A549 (cell line): ENCODE measurements at regions not wholly inside any gene's neighbourhood (a gene's known extent, or its start where the extent isn't known, plus 50 kb on each side); places are given as distances from the start of the nearest gene placed in this dataset.

Experiments
- ATAC-seq, 2 experiments: fragments of 200-7000 bp in 1 of 2; fragments of >200 bp in 1 of 2; cut with Nextera tagmentation in 1 of 2; cut with Tn5 transposase in 1 of 2; 3 replicates each; pipeline versions ENCODE4 v1.8.0 to v1.9.1; 2018 to 2020; ENCODE audit warnings: mild to moderate bottlenecking in 1 of 2, moderate library complexity in 1 of 2
- CTCF ChIA-PET: fragments of 300-600 bp; sonication (Branson Sonifier 250); formaldehyde crosslinking; extraction: SDS; loops from one replicate; lab custom pipeline; 2021; ENCODE audit warnings: antibody characterized with exemption, inconsistent platforms; lab: Yijun Ruan, JAX
- POLR2A ChIA-PET: fragments of 350-600 bp; formaldehyde crosslinking; extraction: SDS; loops from one replicate; lab custom pipeline; 2021; ENCODE audit warnings: antibody characterized with exemption, inconsistent platforms; lab: Yijun Ruan, JAX
- DNase-seq, 2 experiments: peaks; one replicate each; pipeline versions ENCODE4 v3.0.0 to v3.0.0-alpha.2; 2011 to 2016; ENCODE audit warnings: low read depth in 1 of 2, low spot score in 1 of 2
- FAIRE-seq: peaks from 2 replicates; lab custom pipeline; 2011; peaks lifted over from hg19 to GRCh38; lab: Jason Lieb, UNC
- H3K27ac ChIP-seq, 2 experiments: fragments of >200 bp; sonication (Bioruptor Twin); formaldehyde crosslinking; 3 replicates each; pipeline ENCODE4 v1.5.1; 2016 to 2017
- H3K4me1 ChIP-seq: fragments of >200 bp; sonication (Bioruptor Twin); formaldehyde crosslinking; 3 replicates; pipeline ENCODE4 v1.6.1; 2016
- H3K4me2 ChIP-seq: fragments of >200 bp; sonication (Bioruptor Twin); formaldehyde crosslinking; 3 replicates; pipeline ENCODE4 v1.6.1; 2016
- H3K4me3 ChIP-seq: fragments of >200 bp; sonication (Bioruptor Twin); formaldehyde crosslinking; 3 replicates; pipeline ENCODE4 v1.5.1; 2016
- H3K9me3 ChIP-seq: fragments of >200 bp; sonication (Bioruptor Twin); formaldehyde crosslinking; 3 replicates; pipeline ENCODE4 v1.6.1; 2016
- CBX2 ChIP-seq: fragments of 200-600 bp; sonication (generic); IDR thresholded peaks from 2 replicates; pipeline ENCODE4 v1.6.1; 2016; ENCODE audit warnings: low read depth, mild to moderate bottlenecking, borderline replicate concordance
- CEBPB ChIP-seq, 2 experiments: fragments of >200 bp in 1 of 2; sonication (Bioruptor Twin) in 1 of 2; formaldehyde crosslinking in 1 of 2; IDR thresholded peaks; 2 replicates each; pipeline ENCODE4 v1.6.1; 2012 to 2016
- CHD2 ChIP-seq: fragments of 150-350 bp; IDR thresholded peaks from 2 replicates; pipeline ENCODE4 v1.6.1; 2014; ENCODE audit warnings: low read length; ENCODE audit not compliant: partially characterized antibody
- EHF ChIP-seq: fragments of 250-450 bp; sonication (Bioruptor Pico); IDR thresholded peaks from 2 replicates; pipeline ENCODE4 v1.5.0; 2020; ENCODE audit warnings: mild to moderate bottlenecking
- FOSL2 ChIP-seq, 2 experiments: fragments of 450-650 bp in 1 of 2; fragments of >200 bp in 1 of 2; sonication (Bioruptor Twin) in 1 of 2; formaldehyde crosslinking; IDR thresholded peaks; 2 replicates each; pipeline versions ENCODE4 v1.5.0 to v1.6.1; 2016 to 2020; ENCODE audit warnings: mild to moderate bottlenecking in 1 of 2, moderate library complexity in 1 of 2
- HOXA7 ChIP-seq: fragments of 250-450 bp; sonication (Bioruptor Pico); IDR thresholded peaks from 2 replicates; pipeline ENCODE4 v1.5.0; 2020; ENCODE audit warnings: mild to moderate bottlenecking, moderate library complexity
- JUN ChIP-seq, 2 experiments: fragments of >200 bp; sonication (Bioruptor Twin); formaldehyde crosslinking; IDR thresholded peaks; 2 replicates in 1 of 2; 3 replicates in 1 of 2; pipeline ENCODE4 v1.6.1; 2016 to 2017
- POLR2AphosphoS2 ChIP-seq: conservative IDR thresholded peaks from 2 replicates; pipeline ENCODE4 v1.6.1; 2012; ENCODE audit warnings: low read length, improper control_type of control experiment, inconsistent platforms
- RARB ChIP-seq: fragments of 250-450 bp; sonication (Bioruptor Pico); IDR thresholded peaks from 2 replicates; pipeline ENCODE4 v1.8.0; 2021; ENCODE audit warnings: mild to moderate bottlenecking, moderate library complexity
- ZNF302 ChIP-seq: fragments of 250-450 bp; sonication (Bioruptor Pico); IDR thresholded peaks from 2 replicates; pipeline ENCODE4 v1.9.0; 2021; ENCODE audit warnings: inconsistent platforms, mild to moderate bottlenecking, moderate library complexity
- WGBS: methylation state at CpG from one replicate; pipeline ENCODE4 v1.1.6; 2017; ENCODE audit errors: missing lambda C conversion rate; 5-methylcytosine and 5-hydroxymethylcytosine counted together
- TF ChIP-seq, protein P1 (sequence below): IDR thresholded peaks from 2 replicates; pipeline ENCODE4 v1.6.1; 2012
- TF ChIP-seq, protein P2 (sequence below): fragments of 450-650 bp; IDR thresholded peaks from 2 replicates; pipeline ENCODE4 v1.6.1; 2014; ENCODE audit warnings: antibody characterized with exemption
- TF ChIP-seq, protein P3 (sequence below): IDR thresholded peaks from 2 replicates; pipeline ENCODE4 v1.6.1; 2012; ENCODE audit warnings: low read depth, borderline replicate concordance

DNA sequence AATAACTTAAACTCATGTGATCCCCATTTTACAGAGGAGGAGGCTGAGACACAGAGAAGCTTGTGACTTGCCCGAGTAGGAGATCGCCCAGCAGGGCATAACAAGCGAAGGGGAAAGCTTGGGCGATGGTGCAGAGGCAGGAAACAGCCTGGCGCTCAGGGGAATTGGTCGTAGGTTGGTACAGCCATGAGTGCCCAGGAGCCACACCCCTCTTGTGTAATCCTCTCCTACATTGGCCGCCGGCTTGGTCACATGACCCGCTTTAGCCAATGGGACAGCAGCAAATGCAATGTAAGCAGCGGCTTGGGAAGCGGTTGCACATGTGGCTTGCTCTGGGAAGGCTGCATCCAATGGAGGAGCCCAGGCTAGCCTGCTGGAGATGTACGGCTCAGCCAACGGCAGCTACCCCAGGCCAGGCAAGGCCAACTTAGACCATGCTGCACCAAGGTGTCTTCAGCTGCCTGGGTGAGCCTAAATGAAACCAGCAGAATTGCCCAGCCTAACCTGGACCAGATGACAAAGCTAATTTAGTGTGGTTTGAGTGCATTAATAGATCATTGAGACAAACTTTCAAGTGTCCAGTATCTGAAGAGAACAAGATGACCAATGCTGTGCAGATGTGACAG, 50.3 kb upstream of the SLC6A6 start:
- no peak overlapping the region for H3K4me2 ChIP-seq
- H3K4me3 ChIP-seq, result no peak overlapping the region
- ATAC-seq (peak; percentile 65 to 86; a peak in 4 of 6 replicates), DNase-seq (peak; percentile 57 to 80), FAIRE-seq (no peak)
- ChIA-PET CTCF (interaction anchor here (0.8 to 1.7 kb wide), 5 partner anchors 12 to 116 kb away, joined by 3 to 6 read pairs (median 3); no protein-coding TSS in a partner anchor), POLR2A (no interaction called here)
- H3K4me1 ChIP-seq, result no peaks in the 10 kb centered on the region
- H3K9me3 ChIP-seq, result no peaks in the 10 kb centered on the region
- 81% methylated on average over 10 of the region's 13 CpGs for WGBS
- TF ChIP-seq CBX2, result no peak
- no peak for TF ChIP-seq POLR2AphosphoS2
- TF ChIP-seq ZNF302 (CRISPR knock-in tag), result no peak
- no peak for TF ChIP-seq FOSL2 (IDR thresholded peaks at IDR 0.05)
- no peak for TF ChIP-seq FOSL2 (CRISPR knock-in tag; IDR thresholded peaks at IDR 0.05)
- TF ChIP-seq, protein P1, sequence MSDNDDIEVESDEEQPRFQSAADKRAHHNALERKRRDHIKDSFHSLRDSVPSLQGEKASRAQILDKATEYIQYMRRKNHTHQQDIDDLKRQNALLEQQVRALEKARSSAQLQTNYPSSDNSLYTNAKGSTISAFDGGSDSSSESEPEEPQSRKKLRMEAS, result 0 out of 2 replicates have a peak, but pooled peaks have one; percentile 18
- TF ChIP-seq, protein P2, sequence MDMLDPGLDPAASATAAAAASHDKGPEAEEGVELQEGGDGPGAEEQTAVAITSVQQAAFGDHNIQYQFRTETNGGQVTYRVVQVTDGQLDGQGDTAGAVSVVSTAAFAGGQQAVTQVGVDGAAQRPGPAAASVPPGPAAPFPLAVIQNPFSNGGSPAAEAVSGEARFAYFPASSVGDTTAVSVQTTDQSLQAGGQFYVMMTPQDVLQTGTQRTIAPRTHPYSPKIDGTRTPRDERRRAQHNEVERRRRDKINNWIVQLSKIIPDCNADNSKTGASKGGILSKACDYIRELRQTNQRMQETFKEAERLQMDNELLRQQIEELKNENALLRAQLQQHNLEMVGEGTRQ, result peak; percentile 85
- no peak for TF ChIP-seq HOXA7 (CRISPR knock-in tag)
- TF ChIP-seq, protein P3, sequence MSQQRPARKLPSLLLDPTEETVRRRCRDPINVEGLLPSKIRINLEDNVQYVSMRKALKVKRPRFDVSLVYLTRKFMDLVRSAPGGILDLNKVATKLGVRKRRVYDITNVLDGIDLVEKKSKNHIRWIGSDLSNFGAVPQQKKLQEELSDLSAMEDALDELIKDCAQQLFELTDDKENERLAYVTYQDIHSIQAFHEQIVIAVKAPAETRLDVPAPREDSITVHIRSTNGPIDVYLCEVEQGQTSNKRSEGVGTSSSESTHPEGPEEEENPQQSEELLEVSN, result no peak
- peak in 1 of 2 experiments; percentile 50; a peak in 1 of 4 replicates for TF ChIP-seq CEBPB (IDR thresholded peaks at IDR 0.05)
- TF ChIP-seq EHF (CRISPR knock-in tag), result no peak
- TF ChIP-seq CHD2, result no peak
- no peak for TF ChIP-seq JUN (IDR thresholded peaks at IDR 0.05)
- no peak for TF ChIP-seq RARB (CRISPR knock-in tag)
- TF ChIP-seq, all 56 proteins: peak for 3
- H3K27ac ChIP-seq, result no peak overlapping the region
